GM19043 (cell line): ENCODE measurements at regions not wholly inside any gene's neighbourhood (a gene's known extent, or its start where the extent isn't known, plus 50 kb on each side); places are given as distances from the start of the nearest gene placed in this dataset.

Experiments used
- ATAC-seq: cut with Tn5 transposase; IDR thresholded peaks from one replicate; pipeline ENCODE4 v1.9.1; 2021; ENCODE audit warnings: low read depth; ENCODE audit not compliant: unreplicated experiment

GRCh38 chr3:163159306-163159705 lies 1662.7 kb downstream of the OTOL1 start:
- ATAC-seq, result no peak

GRCh38 chr3:163139600-163139999 lies 1643.0 kb downstream of the OTOL1 start:
- no peak for ATAC-seq

- no peak for ATAC-seq
Measured at GRCh38 chr3:163138258-163138657, 1641.7 kb downstream of the OTOL1 start.

GRCh38 chr3:163132111-163132510 lies 1635.5 kb downstream of the OTOL1 start:
- no peak for ATAC-seq

GRCh38 chr3:163129287-163129686 lies 1632.7 kb downstream of the OTOL1 start:
- ATAC-seq, result no peak

- ATAC-seq, result no peak
Measured at GRCh38 chr3:163126115-163126514, 1629.5 kb downstream of the OTOL1 start.
